Cardiac fibroblast (primary cell): ENCODE measurements at regions not wholly inside any gene's neighbourhood (a gene's known extent, or its start where the extent isn't known, plus 50 kb on each side); places are given as distances from the start of the nearest gene placed in this dataset.

ENCODE experiments used
- DNase-seq, 2 donors: peaks; one replicate each; pipeline versions ENCODE4 v3.0.0 to v3.0.0-alpha.2; 2010; ENCODE audit warnings: low read depth in 2 of 2
- H3K4me3 ChIP-seq, 2 donors: replicated peaks in 1 of 2; 1 replicate in 1 of 2; 2 replicates in 1 of 2; pipeline ENCODE4 v1.5.1; 2011; ENCODE audit warnings: low read depth in 2 of 2, low read length in 2 of 2, mild to moderate bottlenecking in 2 of 2, moderate library complexity in 1 of 2
- CTCF ChIP-seq: IDR thresholded peaks from one replicate; pipeline ENCODE4 v1.5.1; 2011; ENCODE audit warnings: low read depth, mild to moderate bottlenecking, low read length, inconsistent platforms

GRCh38 chr2:216799873-216800431 is 59.9 kb downstream of the TNP1 start:
- no peak overlapping the region for H3K4me3 ChIP-seq
- no peak for DNase-seq
- no peak for TF ChIP-seq CTCF

- no peak for DNase-seq
- no peak overlapping the region for H3K4me3 ChIP-seq
- TF ChIP-seq CTCF = no peak
Measured at GRCh38 chr2:216796115-216796840, 63.6 kb downstream of the TNP1 start.

GRCh38 chr2:216793386-216793785 is 66.5 kb downstream of the TNP1 start:
- H3K4me3 ChIP-seq = no peak overlapping the region
- DNase-seq = no peak
- no peak for TF ChIP-seq CTCF

- TF ChIP-seq CTCF = no peak
- peak; percentile 7 to 45 for DNase-seq
- no peak overlapping the region for H3K4me3 ChIP-seq
Measured at GRCh38 chr2:216792222-216793021, 67.4 kb downstream of the TNP1 start.

- no peak for DNase-seq
- no peak for TF ChIP-seq CTCF
- no peak overlapping the region for H3K4me3 ChIP-seq
Measured at GRCh38 chr2:216791303-216791702, 68.6 kb downstream of the TNP1 start.

GRCh38 chr2:216789081-216789480 is 70.8 kb downstream of the TNP1 start:
- DNase-seq = no peak
- no peak overlapping the region for H3K4me3 ChIP-seq
- no peak for TF ChIP-seq CTCF
